Hepatocyte (in vitro differentiated cells): ENCODE measurements at regions not wholly inside any gene's neighbourhood (a gene's known extent, or its start where the extent isn't known, plus 50 kb on each side); places are given as distances from the start of the nearest gene placed in this dataset.

Experiments
- DNase-seq: peaks from one replicate; pipeline ENCODE4 v3.0.0-alpha.2; 2016; ENCODE audit warnings: low spot score
- H2AFZ ChIP-seq: fragments of 200-600 bp; sonication (generic); 2 replicates; pipeline ENCODE4 v1.6.0; 2016; ENCODE audit warnings: antibody characterized with exemption, mild to moderate bottlenecking
- H3K27ac ChIP-seq: fragments of 200-600 bp; sonication (generic); 2 replicates; pipeline ENCODE4 v1.5.1; 2016; ENCODE audit warnings: mild to moderate bottlenecking
- H3K27me3 ChIP-seq: fragments of 200-600 bp; sonication (generic); 2 replicates; pipeline ENCODE4 v1.6.1; 2016
- H3K36me3 ChIP-seq: fragments of 200-600 bp; sonication (generic); replicated peaks from 2 replicates; pipeline ENCODE4 v1.5.1; 2016; ENCODE audit warnings: low read depth; ENCODE audit not compliant: insufficient read depth
- H3K4me1 ChIP-seq: fragments of 200-600 bp; sonication (generic); 2 replicates; pipeline ENCODE4 v1.5.1; 2016; ENCODE audit warnings: mild to moderate bottlenecking, moderate library complexity; ENCODE audit not compliant: insufficient read depth
- H3K4me2 ChIP-seq: fragments of 200-600 bp; sonication (generic); 2 replicates; pipeline ENCODE4 v1.6.0; 2016
- H3K4me3 ChIP-seq: fragments of 200-600 bp; sonication (generic); 2 replicates; pipeline ENCODE4 v1.5.1; 2016; ENCODE audit warnings: mild to moderate bottlenecking
- H3K79me2 ChIP-seq: fragments of 200-600 bp; sonication (generic); 2 replicates; pipeline ENCODE4 v1.6.0; 2017; ENCODE audit warnings: mild to moderate bottlenecking
- H3K9me2 ChIP-seq: fragments of 200-600 bp; sonication (generic); replicated peaks from 2 replicates; pipeline ENCODE4 v1.6.0; 2017; ENCODE audit warnings: mild to moderate bottlenecking; ENCODE audit not compliant: insufficient read depth
- H3K9me3 ChIP-seq: fragments of 200-600 bp; sonication (generic); 2 replicates; pipeline ENCODE4 v1.5.1; 2016; ENCODE audit warnings: low read depth, mild to moderate bottlenecking
- H4K20me1 ChIP-seq: fragments of 200-600 bp; sonication (generic); 2 replicates; pipeline ENCODE4 v1.6.0; 2016; ENCODE audit warnings: mild to moderate bottlenecking; ENCODE audit not compliant: insufficient read depth, poor library complexity, severe bottlenecking
- CTCF ChIP-seq: fragments of 200-600 bp; sonication (generic); IDR thresholded peaks from 2 replicates; pipeline ENCODE4 v1.5.1; 2016; ENCODE audit warnings: antibody characterized with exemption, mild to moderate bottlenecking; ENCODE audit not compliant: poor library complexity
- EZH2 ChIP-seq: fragments of 200-600 bp; sonication (generic); IDR thresholded peaks from 2 replicates; pipeline ENCODE4 v1.6.1; 2016; ENCODE audit warnings: antibody characterized with exemption, mild to moderate bottlenecking, borderline replicate concordance
- EZH2phosphoT487 ChIP-seq: fragments of 200-600 bp; sonication (generic); IDR thresholded peaks from one replicate; pipeline ENCODE4 v1.6.1; 2018; ENCODE audit warnings: antibody characterized with exemption, mild to moderate bottlenecking, low read depth, moderate library complexity; ENCODE audit not compliant: unreplicated experiment, severe bottlenecking
- WGBS: methylation state at CpG from one replicate; pipeline ENCODE4 v1.1.6; 2016; ENCODE audit warnings: low lambda C conversion rate; ENCODE audit errors: missing lambda C conversion rate; 5-methylcytosine and 5-hydroxymethylcytosine counted together

GRCh38 chr1:200464784-200465400 lies 55.1 kb upstream of the ZNF281 start:
- no peak overlapping the region for H2AFZ ChIP-seq
- H3K4me2 ChIP-seq: no peak overlapping the region
- no peak overlapping the region for H3K4me3 ChIP-seq
- no peak for DNase-seq
- H3K27me3 ChIP-seq: no peaks in the 10 kb centered on the region
- no peaks in the 10 kb centered on the region for H3K79me2 ChIP-seq
- no peak overlapping the region for H3K27ac ChIP-seq
- no peaks in the 10 kb centered on the region for H3K36me3 ChIP-seq
- WGBS: 82% methylated on average over 12 of the region's 12 CpGs
- H3K9me3 ChIP-seq: no peaks in the 10 kb centered on the region
- H4K20me1 ChIP-seq: no peaks in the 10 kb centered on the region
- H3K4me1 ChIP-seq: no peaks in the 10 kb centered on the region
- TF ChIP-seq EZH2 (no peak), CTCF (no peak), EZH2phosphoT487 (no peak)
- H3K9me2 ChIP-seq: no peaks in the 10 kb centered on the region
